DMS 273 (cell line): ENCODE measurements at regions not wholly inside any gene's neighbourhood (a gene's known extent, or its start where the extent isn't known, plus 50 kb on each side); places are given as distances from the start of the nearest gene placed in this dataset.
"Not testable (repeated sequence)": the region's sequence is repeated elsewhere in the genome, so short reads cannot be mapped to it uniquely, and the experiment has no call there.

Experiments used
- DNase-seq: peaks from one replicate; lab custom pipeline; 2025; ENCODE audit not compliant: unreplicated experiment; lab: John Stamatoyannopoulos, UW

DNA sequence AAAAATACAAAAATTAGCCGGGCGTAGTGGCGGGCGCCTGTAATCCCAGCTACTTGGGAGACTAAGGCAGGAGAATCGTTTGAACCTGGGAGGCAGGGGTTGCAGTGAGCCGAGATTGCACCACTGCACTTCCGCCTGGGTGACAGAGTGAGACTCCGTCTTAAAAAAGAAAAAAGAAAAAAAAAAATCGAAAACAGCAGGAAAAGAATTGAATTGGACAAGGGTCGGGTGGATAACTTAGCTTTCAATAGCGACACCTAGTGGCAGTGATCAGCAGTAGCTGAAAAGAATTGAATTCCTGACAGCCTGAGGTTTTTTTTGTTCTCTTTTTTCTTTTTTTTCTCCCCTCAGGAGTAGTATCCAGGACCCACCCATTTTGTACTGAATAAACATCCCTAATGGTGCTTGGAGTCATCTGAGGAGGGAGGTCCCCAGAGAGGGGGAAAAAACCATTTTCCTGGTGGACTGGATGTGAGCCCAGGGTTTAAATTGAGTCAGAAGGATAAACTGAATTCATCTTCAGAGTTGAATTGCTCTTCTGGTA lies 55.1 kb downstream of the CYCS start:
- DNase-seq, result peak; percentile 87

DNA sequence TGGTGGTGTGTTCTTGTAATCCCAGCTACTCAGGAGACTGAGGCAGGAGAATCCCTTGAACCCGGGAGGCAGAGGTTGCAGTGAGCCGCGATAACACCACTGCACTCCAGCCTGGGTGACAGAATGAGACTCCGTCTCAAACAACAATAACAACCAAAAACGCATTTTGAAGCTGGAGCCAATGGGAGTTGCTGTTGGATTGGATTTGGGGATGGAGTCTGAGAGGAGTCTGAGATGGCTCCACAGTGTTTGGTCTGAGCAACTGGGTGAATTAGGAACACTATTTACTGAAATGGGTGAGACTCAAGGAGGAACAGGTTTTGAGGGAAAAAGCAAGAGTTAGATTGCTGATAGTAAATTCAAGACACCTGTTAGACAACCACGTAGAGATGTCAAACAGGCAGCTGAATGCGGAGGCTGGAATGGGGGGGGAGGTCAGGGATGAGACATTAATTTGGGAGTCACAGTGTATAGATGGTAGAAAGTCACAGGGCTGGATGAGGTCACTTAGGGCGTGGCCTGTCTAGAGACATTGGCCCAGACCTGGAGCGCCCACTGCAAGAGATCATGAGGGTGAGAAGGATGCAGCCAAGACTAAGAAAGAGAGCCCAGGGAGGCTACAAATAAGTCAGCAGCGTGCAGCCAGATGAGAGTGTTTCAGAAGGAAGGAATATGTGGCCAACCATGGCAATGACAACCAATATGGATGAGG lies 56.4 kb downstream of the CYCS start:
- DNase-seq, result no peak

DNA sequence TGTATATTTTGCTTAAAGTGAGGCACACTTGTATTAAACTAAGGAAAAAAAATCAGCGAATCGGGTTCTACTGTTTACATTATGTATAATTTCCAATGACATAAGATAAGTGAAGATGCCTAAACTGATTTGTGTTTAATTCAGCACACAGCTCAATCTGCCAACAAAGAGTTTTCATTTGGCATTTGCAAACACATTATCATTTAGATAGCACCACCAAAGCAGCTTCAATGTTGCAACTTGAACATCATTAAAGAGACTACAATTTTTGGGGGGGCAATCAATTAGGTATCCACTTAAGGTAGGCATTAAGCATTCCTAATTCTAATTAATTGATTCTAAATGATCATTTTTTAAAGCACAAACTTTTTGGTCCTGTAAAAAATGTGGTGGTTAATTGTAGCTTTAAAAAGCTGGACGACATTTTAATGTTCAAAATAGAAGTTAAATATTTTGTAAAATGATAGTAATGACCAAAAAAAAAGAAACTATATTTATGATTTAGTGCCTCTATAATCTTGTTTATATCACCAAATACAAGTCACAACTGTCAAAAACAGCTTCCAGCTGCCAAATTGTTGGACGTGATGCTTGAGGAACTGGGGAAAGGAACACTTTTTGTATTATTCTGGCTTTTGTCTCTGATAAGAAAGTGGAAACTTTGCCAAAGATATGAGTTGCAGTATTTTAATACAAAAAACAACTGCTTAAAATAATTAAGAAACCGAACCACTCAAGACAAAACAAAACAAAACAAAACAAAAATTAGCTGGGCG lies 57.1 kb downstream of the CYCS start:
- DNase-seq, result no peak

DNA sequence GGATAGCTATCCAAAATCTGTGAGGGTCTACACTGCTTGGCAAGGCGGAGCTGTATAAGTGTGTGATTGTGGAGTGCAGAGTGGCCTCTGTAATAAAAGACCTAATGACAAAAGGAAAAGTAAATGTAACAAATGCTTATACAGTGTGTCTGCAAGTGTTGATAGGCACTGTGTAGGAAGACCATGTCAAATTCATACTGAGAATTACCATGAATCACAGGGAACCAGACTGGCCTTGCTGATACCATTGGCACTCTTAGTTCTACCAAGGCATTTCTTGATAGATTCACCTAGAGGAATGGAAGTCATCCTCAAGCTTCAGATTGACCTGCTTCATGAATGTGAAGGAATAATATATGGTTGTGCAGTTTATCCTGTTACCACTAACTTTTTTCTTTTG lies 58.8 kb downstream of the CYCS start:
- DNase-seq, result no peak

DNA sequence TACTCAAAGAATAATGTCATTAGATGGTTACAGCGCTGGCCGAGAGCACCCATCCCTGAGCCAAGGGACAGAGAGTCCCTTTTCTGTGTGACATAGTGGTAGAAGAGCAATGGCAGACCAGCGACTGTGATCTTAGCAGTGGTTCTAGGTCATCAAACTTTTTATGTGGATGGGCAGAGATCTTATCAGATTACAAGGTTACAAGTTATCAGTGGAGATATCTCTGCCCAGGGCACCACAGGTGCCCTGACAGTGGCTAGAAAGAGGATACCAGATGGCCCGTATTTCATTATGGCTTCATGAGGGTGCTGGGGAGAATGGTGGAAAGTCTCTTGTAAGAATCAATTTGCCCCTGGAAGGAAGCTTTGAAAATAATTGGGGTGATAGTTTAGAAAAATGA lies 62.7 kb downstream of the CYCS start:
- peak; percentile 10 for DNase-seq

DNA sequence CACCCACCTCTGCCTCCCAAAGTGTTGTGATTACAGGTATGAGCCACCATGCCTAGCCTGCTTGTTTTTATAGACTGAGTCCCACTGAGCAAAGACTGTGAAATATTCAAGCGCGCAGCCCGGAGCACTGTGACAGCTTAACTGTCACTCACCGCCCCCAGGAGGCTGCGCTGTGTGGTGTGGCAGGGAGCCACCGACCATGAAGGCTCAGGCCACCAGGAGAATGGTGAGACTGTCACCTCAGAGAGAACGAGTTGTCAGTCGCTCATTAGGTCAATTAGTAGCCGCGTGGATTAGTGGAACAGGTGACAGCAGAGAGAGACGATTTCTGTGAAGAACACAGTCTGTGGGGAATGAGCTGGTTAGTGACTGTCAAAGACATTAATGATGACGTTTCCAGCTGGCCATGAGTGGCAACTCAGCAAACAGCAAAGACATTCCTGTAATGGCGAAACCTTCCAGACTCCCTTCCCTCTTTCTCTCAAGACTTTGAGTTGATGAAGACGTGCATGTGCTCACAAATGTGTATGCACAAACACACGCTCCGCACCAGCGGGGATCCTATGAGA lies 64.5 kb downstream of the CYCS start:
- no peak for DNase-seq

DNA sequence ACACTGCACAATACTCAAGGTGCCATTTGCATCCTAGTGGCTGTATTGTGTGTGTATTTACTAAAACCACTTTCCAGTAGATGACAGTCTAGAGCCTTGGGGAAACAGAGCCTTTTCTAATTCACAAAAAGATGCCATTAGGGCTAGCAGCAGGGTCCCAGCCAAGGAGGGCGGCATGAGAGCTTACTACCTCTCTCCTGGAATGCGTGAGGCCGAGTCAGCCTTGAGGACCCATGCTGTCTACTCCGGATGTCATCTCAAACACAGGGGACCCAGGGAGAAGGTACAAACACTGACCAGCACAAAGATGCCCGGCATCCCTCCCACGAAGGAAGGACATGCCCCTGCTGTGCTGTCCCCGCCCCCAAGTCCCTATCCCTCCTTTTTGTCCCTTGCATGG lies 65.5 kb downstream of the CYCS start:
- no peak for DNase-seq

DNA sequence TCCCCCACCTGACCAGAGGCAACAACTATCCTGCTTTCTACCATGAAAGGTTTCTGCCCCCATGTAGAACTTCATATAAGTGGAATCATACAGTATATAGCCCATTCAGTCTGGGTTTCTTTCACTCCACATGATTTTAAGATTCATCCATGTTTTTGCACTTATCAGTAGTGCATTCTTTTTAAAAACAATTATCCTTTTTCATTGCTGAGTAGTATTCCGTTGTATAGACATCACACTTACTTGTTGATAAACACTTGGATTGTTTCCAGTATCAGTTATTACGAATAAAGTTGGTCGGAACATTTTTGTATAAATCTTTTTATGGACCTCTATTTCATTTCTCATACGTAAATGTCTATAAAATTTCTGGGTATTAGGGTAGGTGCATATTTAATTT lies 68.7 kb downstream of the CYCS start:
- DNase-seq, result no peak

DNA sequence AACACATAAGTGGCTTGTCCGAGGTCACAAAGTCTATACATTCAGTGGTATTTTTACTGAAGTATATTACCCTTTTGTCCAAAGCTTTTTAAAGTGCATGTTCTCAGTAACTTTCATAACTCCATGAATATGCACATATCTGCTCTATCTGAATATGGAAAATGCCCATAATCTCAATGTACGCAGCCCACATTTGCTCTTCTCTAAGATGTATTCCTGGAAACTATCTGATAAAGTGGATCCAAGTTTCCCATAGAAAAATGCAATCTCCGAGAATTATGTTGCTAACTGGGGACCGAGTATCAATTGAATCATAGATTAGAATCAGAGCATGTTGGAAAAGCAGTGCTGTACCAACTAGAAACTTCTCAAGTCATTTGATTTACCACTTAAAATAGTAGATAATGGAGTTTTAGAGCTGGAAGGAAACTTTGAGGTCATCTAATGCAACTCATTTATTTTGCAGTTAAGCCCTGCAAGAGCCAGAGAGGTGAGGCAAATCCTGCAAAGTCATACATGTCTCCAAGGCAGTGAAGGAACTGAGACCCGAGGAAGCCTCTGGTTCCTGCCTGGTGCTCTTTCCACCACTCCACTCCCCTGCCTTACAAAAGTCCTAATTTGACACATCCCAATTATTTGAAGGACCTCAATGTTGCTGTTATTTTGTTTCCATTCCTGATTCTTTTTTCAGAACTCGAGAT lies 69.4 kb downstream of the CYCS start:
- no peak for DNase-seq

DNA sequence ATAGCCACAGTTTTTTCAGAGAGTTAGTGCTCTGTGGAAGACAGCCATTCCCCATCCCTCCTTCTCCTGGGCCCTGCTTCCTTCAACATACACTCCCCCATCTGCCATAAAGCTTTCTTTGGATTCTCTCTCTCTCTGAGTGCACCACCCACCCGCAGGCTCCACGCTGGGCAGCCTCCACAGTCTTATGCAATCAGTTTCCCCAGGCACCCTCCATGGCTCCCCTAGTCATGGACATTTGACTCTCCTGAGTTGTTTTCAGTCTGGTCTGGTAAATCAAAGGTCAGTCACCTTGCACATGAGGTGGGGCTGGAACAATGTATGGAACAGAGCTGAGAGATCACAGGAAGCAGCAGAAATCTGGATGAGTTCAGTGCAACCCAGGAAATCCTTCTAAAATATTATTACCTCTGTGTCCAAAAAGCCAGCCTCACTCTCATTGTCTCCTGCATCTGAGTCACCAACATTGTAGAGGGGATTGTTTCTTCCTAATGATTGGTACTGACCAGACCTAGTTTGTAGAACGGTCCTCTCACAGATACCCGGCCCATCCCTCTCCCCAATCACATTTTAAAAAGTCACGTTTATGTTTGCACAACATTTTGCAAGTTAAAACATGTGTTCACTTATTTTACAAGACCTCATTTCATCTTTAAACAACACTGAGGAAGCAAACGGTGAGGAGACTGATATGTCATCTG lies 70.1 kb downstream of the CYCS start:
- no peak for DNase-seq

DNA sequence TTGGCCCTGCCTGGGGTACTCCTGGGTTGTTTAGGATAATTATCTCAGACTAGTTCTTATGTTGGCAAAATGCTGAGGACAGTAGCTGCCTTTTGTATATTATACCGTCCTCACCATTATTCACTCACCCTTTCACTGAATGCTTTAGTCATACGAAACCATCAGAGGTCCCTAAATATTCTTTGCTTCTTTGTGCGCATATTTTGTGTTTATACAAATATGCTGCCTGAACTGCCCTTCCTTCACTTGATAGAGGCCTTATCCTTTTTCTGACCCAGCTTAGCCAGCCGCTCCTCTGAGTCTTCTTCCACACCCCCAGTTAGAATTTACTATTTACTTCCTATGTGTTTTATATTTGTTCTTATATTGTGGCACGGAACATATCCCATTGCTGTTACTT lies 70.2 kb upstream of the OSBPL3 start:
- DNase-seq, result no peak

DNA sequence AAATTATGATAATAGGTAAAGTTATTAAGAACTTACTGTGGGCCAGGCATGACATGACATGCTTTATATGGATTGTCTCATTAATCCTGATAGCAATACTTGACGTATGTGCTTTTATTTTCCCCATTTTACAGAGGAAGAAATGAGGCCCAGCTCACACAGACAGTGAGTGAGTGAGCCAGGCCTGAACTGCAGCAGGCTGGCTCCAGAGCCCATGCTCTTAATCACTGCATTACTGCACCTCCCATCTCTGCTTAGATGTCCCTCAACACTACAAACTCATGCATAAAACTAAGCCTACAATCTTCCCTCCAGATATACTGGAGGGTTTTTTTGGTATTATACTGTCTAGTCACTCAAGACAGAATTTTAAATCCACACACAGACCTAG lies 68.5 kb upstream of the OSBPL3 start:
- no peak for DNase-seq

DNA sequence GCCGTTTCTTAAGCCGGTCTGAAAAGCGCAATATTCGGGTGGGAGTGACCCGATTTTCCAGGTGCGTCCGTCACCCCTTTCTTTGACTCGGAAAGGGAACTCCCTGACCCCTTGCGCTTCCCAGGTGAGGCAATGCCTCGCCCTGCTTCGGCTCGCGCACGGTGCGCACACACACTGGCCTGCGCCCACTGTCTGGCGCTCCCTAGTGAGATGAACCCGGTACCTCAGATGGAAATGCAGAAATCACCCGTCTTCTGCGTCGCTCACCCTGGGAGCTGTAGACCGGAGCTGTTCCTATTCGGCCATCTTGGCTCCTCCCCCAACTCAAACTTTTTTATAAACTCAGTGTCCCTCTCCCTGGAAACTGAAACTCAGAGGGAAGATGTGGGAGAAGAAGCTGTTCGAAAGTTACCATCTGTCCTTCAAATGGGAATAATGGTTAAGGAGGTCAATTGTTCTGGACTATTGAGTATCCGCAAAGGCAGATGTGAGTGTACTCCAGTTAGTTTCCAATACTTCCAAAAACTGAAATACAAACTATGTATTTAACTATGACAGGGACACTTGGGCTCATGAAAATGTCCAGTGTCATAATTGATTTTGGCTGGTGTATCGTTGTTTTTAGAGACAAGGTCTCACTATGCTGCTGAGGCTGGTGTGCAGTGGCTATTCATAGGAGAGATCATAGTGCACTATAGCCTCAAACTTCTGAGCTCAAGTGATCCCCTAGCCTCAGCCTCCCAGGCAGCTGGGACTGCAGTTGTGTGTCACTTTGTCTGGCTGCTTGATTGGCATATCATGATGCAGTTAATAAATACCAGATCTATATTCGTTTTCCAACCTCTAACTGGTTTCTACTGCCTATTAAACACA lies 67.8 kb upstream of the OSBPL3 start:
- not testable (repeated sequence) for DNase-seq

DNA sequence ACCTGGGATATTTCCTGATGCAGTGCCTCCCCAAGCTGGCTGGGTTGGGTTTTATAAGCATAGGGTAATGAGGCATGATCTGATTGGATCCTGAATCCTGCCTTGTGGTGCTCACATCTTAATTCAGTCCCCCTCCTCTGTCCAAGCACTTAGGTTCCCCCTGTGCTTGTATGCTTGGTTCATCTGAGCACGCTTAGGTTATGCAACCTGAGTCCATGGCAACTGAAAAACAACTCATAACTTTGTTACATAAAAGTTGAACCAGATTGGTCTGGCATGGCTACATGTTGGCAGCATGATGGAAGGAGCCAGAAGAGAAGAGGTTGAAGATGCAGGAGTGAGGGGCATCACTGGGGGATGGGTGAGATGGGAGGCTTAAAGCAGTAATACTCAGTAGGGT lies 57.3 kb upstream of the OSBPL3 start:
- DNase-seq, result no peak

DNA sequence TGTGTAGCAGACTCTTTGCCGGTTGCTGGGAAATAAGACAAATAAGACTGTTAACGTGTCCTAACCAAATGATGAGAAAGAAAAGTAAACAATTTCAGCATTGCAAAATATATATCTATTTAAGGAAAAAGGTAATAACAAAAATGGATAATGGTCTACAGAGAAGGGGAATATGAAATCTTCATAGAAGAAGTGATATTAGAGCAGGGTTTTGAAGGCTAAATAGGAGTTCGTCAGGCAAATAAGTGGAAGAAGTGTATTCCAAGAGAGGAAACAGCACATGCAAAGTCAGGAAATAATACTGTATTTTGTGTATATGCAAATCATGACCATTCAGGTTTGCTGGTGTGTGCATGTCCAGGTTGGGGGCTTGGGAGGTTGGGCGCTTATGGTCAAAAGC lies 55.3 kb upstream of the OSBPL3 start:
- DNase-seq, result no peak

DNA sequence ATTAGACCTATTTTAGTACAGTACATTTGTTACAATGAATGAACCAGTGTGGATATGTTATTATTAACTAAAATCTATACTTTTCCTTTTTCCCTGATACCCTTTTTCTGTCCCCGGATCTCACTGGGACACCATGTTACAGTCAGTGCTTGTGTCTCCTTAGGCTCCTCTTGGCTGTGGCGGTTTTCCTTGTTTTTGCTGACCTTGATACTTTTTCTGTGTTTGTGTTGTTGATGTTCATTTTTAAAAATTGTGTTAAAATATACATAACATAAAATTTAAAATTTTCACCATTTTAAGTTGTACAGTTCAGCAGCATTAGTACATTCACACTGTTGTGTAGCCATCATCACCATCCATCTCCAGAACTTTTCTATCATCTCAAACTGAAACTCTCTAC lies 54.2 kb upstream of the OSBPL3 start:
- no peak for DNase-seq

DNA sequence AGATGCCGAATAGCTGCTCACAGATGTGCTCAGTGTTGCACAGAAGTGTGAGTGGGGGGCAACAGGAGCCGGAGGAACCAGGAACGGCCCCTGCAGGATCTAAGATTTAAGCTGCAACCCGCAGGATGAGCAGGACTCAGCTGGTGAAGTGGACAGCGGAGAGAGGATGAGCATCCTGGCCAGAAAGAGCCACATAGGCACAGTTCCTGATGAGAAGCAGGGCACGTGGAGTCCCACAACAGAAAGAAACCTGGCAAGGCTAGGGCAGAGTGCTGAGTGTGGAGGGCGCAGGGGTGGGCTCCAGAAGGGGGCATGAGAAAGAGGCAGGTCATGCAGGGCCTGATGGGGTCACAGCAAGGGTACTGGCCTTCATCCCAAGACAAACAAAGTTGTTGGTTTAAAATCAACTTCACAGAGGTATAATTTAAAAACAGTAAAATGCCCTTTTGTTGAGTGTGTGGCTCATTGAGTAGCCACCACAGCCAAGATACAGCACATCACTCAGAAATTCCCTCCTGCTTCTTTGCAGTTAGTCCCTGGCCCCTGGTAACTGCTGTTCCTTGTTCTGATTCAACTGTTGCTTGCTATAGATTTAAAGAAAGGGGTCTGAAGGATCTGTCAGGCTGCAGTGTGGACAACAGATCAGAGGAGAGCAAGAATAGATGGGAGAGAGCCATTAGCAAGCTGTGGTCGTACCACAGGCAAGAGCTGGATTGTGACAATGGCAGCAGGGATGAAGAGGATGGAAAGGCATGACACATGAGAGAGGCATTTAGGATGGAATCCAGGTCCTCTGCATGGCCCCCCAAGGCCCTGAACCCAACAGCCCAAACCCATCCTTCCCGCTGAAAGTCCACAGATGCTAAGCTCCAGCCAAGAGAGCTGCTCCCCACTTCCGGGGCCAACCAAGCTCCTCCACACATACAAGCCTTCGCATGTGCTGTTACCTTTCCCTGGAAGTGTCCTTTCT lies 53.1 kb upstream of the OSBPL3 start:
- no peak for DNase-seq

DNA sequence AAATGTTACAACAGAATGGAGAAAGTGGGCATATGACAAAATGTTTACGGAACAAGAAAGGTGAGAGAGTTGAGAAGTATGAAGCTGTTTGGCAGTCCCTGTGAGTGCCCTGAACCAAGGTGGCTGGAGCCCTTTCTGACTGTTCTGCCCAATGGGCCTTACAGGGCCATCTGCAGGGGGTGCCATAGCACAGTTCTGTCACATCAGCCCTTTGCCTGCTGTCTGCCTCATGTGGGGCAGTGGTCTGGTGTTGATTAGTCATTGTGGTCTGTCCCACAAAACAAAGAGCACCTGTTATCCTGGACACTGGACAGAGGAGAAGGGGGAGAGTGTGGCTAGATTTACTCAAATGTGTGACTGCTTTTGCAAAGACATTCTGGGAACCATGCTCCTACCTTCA lies 51.5 kb upstream of the OSBPL3 start:
- DNase-seq, result no peak

DNA sequence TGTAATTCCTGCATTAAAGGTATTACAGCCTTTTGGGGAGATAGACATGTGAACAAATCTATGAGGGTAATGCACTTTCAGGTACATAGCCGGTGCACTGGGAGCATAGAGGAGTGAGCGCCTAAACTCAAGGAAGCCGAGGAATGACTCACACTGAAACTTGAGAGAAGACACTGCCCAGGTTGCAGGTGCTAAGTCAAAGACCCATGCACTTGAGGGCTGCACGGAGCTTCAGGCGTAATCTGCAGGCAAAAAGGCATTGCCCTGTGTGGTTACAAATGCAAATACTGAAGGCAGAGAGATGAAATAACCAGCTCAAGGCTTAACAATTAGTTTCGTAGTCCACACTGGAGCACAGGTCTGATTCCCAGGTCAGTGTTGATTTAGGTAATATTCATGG lies 51.0 kb upstream of the OSBPL3 start:
- DNase-seq, result no peak
